ENCODE measurements at regions not wholly inside any gene's neighbourhood (a gene's known extent, or its start where the extent isn't known, plus 50 kb on each side); places are given as distances from the start of the nearest gene placed in this dataset.
"Not testable (repeated sequence)": the region's sequence is repeated elsewhere in the genome, so short reads cannot be mapped to it uniquely, and the experiment has no call there.

GRCh38 chr20:1800777-1801176 lies 94.4 kb upstream of the SIRPA start:
- Mint-ChIP-seq H3K36me3 (ENCODE audit: low read depth, unreplicated experiment) (no peaks in the 10 kb centered on the region), H3K4me3 (ENCODE audit: unreplicated experiment) (no peak overlapping the region), H3K27ac (ENCODE audit: unreplicated experiment) (no peak overlapping the region), H3K27me3 (ENCODE audit: unreplicated experiment) (peaks cover 11% of the 10 kb centered on the region), H3K4me1 (ENCODE audit: unreplicated experiment) (peaks cover 37% of the 10 kb centered on the region), H3K9me3 (ENCODE audit: unreplicated experiment) (no peaks in the 10 kb centered on the region)
- no peak for DNase-seq (ENCODE audit: low spot score)
- TF ChIP-seq CTCF (IDR thresholded peaks at IDR 0.05; ENCODE audit: unreplicated experiment), result peak; percentile 46

GRCh38 chr20:1800180-1800579 lies 95.0 kb upstream of the SIRPA start:
- DNase-seq (ENCODE audit: low spot score), result no peak
- Mint-ChIP-seq H3K4me3 (ENCODE audit: unreplicated experiment) (no peak overlapping the region), H3K36me3 (ENCODE audit: low read depth, unreplicated experiment) (no peaks in the 10 kb centered on the region), H3K27me3 (ENCODE audit: unreplicated experiment) (peaks cover 10% of the 10 kb centered on the region), H3K9me3 (ENCODE audit: unreplicated experiment) (no peaks in the 10 kb centered on the region), H3K4me1 (ENCODE audit: unreplicated experiment) (peaks cover 34% of the 10 kb centered on the region), H3K27ac (ENCODE audit: unreplicated experiment) (peak overlapping the region; percentile 10)
- TF ChIP-seq CTCF (IDR thresholded peaks at IDR 0.05; ENCODE audit: unreplicated experiment), result no peak

GRCh38 chr20:1799746-1800145 lies 95.5 kb upstream of the SIRPA start:
- not testable (repeated sequence) for DNase-seq (ENCODE audit: low spot score); H3K27me3 Mint-ChIP-seq (ENCODE audit: unreplicated experiment); H3K9me3 Mint-ChIP-seq (ENCODE audit: unreplicated experiment); H3K4me3 Mint-ChIP-seq (ENCODE audit: unreplicated experiment); H3K36me3 Mint-ChIP-seq (ENCODE audit: low read depth, unreplicated experiment)
- H3K27ac Mint-ChIP-seq (ENCODE audit: unreplicated experiment), result peak overlapping the region; percentile 10
- peaks cover 33% of the 10 kb centered on the region for H3K4me1 Mint-ChIP-seq (ENCODE audit: unreplicated experiment)

GRCh38 chr20:1798982-1799381 lies 96.2 kb upstream of the SIRPA start:
- Mint-ChIP-seq H3K27ac (ENCODE audit: unreplicated experiment) (no peak overlapping the region), H3K4me1 (ENCODE audit: unreplicated experiment) (peaks cover 25% of the 10 kb centered on the region), H3K27me3 (ENCODE audit: unreplicated experiment) (peaks cover 4% of the 10 kb centered on the region), H3K9me3 (ENCODE audit: unreplicated experiment) (no peaks in the 10 kb centered on the region), H3K4me3 (ENCODE audit: unreplicated experiment) (no peak overlapping the region), H3K36me3 (ENCODE audit: low read depth, unreplicated experiment) (no peaks in the 10 kb centered on the region)
- TF ChIP-seq CTCF (IDR thresholded peaks at IDR 0.05; ENCODE audit: unreplicated experiment), result no peak
- no peak for DNase-seq (ENCODE audit: low spot score)

GRCh38 chr20:1793821-1794220 lies 101.4 kb upstream of the SIRPA start:
- Mint-ChIP-seq H3K9me3 (ENCODE audit: unreplicated experiment) (no peaks in the 10 kb centered on the region), H3K4me3 (ENCODE audit: unreplicated experiment) (no peak overlapping the region), H3K27me3 (ENCODE audit: unreplicated experiment) (peaks cover 3% of the 10 kb centered on the region), H3K4me1 (ENCODE audit: unreplicated experiment) (no peaks in the 10 kb centered on the region), H3K36me3 (ENCODE audit: low read depth, unreplicated experiment) (no peaks in the 10 kb centered on the region), H3K27ac (ENCODE audit: unreplicated experiment) (no peak overlapping the region)
- TF ChIP-seq CTCF (IDR thresholded peaks at IDR 0.05; ENCODE audit: unreplicated experiment), result no peak
- DNase-seq (ENCODE audit: low spot score), result no peak

- H3K4me1 Mint-ChIP-seq (ENCODE audit: unreplicated experiment), result peaks cover 6% of the 10 kb centered on the region
- H3K27me3 Mint-ChIP-seq (ENCODE audit: unreplicated experiment), result peaks cover 3% of the 10 kb centered on the region
- no peaks in the 10 kb centered on the region for H3K36me3 Mint-ChIP-seq (ENCODE audit: low read depth, unreplicated experiment)
- H3K9me3 Mint-ChIP-seq (ENCODE audit: unreplicated experiment), result no peaks in the 10 kb centered on the region
- no peak overlapping the region for H3K27ac Mint-ChIP-seq (ENCODE audit: unreplicated experiment)
- TF ChIP-seq CTCF (IDR thresholded peaks at IDR 0.05; ENCODE audit: unreplicated experiment), result no peak
- no peak for DNase-seq (ENCODE audit: low spot score)
- no peak overlapping the region for H3K4me3 Mint-ChIP-seq (ENCODE audit: unreplicated experiment)
These were observed 102.9 kb upstream of the SIRPA start for GRCh38 chr20:1792274-1792673.

All from endothelial cell (in vitro differentiated cells).